ENCODE measurements at regions not wholly inside any gene's neighbourhood (a gene's known extent, or its start where the extent isn't known, plus 50 kb on each side); places are given as distances from the start of the nearest gene placed in this dataset.

DNA sequence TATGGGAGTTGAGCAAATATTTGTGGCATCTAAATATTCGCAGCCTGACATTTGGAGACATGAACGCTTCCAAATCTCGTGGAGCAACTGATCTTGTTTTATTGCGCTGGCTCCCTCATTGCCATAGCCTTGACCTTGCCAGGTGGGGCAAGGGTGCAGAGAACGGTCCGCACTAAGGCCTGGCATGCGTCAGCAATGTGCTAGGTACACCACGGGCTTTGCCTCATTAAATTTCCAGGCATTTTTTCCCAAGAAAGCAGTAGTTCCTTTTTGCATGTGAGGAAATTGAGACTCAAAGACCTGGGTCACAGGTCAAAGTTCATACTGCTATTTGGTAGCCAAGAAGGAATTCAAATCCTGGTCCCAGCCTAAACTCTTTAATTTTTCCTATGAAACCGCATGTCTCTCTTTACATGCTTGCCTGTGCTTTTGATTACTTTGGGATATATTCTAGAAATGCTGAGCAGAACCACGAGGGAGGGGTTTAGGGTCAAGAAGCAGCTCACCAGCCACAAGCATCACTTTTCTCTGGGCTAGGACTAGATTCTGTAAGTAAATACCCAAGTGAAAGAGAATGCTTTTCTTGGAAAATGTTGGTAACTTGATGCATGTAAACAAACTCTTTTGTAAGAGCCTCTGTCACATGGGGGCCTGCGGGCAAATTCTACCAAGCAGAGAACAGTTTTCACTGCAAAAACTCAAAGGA, 891.6 kb downstream of the VRK1 start:
- TF ChIP-seq, protein P1, sequence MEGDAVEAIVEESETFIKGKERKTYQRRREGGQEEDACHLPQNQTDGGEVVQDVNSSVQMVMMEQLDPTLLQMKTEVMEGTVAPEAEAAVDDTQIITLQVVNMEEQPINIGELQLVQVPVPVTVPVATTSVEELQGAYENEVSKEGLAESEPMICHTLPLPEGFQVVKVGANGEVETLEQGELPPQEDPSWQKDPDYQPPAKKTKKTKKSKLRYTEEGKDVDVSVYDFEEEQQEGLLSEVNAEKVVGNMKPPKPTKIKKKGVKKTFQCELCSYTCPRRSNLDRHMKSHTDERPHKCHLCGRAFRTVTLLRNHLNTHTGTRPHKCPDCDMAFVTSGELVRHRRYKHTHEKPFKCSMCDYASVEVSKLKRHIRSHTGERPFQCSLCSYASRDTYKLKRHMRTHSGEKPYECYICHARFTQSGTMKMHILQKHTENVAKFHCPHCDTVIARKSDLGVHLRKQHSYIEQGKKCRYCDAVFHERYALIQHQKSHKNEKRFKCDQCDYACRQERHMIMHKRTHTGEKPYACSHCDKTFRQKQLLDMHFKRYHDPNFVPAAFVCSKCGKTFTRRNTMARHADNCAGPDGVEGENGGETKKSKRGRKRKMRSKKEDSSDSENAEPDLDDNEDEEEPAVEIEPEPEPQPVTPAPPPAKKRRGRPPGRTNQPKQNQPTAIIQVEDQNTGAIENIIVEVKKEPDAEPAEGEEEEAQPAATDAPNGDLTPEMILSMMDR (IDR thresholded peaks at IDR 0.05; ENCODE audit: insufficient read depth, low read depth, low read length), result no peak
- no peak for TF ChIP-seq EZH2 (IDR thresholded peaks at IDR 0.05; ENCODE audit: insufficient read depth, low read length)

Data from astrocyte (in vitro differentiated cells and primary cell).